ENCODE measurements at regions not wholly inside any gene's neighbourhood (a gene's known extent, or its start where the extent isn't known, plus 50 kb on each side); places are given as distances from the start of the nearest gene placed in this dataset.

DNA sequence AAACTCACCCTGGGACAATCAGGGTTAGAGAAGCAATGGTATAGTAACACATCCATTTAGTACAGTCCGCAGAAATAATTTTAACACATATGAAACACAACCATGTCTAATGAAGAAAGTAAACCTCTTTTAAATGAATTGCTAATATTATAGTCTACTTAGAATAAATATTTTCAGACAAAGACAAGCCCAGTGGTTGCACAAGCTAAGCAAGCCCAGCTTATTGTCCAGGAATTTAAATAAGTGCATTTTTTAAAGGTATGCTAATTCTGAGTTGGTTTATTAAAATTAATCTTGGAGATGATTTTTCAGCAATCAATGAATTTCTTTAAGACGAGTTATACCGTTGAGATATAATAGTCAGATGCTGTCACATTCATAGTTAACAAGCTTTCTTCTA, 118.8 kb upstream of the BLID start:
- TF ChIP-seq, protein P1, sequence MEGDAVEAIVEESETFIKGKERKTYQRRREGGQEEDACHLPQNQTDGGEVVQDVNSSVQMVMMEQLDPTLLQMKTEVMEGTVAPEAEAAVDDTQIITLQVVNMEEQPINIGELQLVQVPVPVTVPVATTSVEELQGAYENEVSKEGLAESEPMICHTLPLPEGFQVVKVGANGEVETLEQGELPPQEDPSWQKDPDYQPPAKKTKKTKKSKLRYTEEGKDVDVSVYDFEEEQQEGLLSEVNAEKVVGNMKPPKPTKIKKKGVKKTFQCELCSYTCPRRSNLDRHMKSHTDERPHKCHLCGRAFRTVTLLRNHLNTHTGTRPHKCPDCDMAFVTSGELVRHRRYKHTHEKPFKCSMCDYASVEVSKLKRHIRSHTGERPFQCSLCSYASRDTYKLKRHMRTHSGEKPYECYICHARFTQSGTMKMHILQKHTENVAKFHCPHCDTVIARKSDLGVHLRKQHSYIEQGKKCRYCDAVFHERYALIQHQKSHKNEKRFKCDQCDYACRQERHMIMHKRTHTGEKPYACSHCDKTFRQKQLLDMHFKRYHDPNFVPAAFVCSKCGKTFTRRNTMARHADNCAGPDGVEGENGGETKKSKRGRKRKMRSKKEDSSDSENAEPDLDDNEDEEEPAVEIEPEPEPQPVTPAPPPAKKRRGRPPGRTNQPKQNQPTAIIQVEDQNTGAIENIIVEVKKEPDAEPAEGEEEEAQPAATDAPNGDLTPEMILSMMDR (IDR thresholded peaks at IDR 0.05), result no peak
- TF ChIP-seq POLR2A (IDR thresholded peaks at IDR 0.05), result no peak
